ENCODE measurements at regions not wholly inside any gene's neighbourhood (a gene's known extent, or its start where the extent isn't known, plus 50 kb on each side); places are given as distances from the start of the nearest gene placed in this dataset.

GRCh38 chr9:95808011-95808410 lies 67.5 kb upstream of the ERCC6L2 start:
- no peak overlapping the region for H4K91ac ChIP-seq (ENCODE audit: low read depth, low read length, poor library complexity)
- no CpG with 5 or more reads among the region's 3 CpGs for WGBS, 2 donors (ENCODE audit: extremely low coverage in 2 of 2, insufficient read length in 2 of 2, insufficient replicate concordance in 1 of 2)
- H2BK15ac ChIP-seq (ENCODE audit: low read length), result no peak overlapping the region

GRCh38 chr9:95807326-95807947 lies 68.1 kb upstream of the ERCC6L2 start:
- Histone ChIP-seq H2AFZ (ENCODE audit: low read length) (no peak overlapping the region), H3K27ac (replicated peaks; ENCODE audit: low read length) (no peak overlapping the region)
- no peak for DNase-seq (ENCODE audit: low spot score)

More at GRCh38 chr9:95808011-95808410, 67.5 kb upstream of the ERCC6L2 start:
- Histone ChIP-seq H3K79me1 (ENCODE audit: low read depth, low read length) (no peaks in the 10 kb centered on the region), H3K4me1 (ENCODE audit: control insufficient read depth in 2 of 2, insufficient read depth in 1 of 2, low read depth in 1 of 2, low read length in 2 of 2) (no peaks in the 10 kb centered on the region), H2AFZ (ENCODE audit: low read length) (no peak overlapping the region), H2BK12ac (ENCODE audit: low read length) (no peak overlapping the region), H3K4ac (ENCODE audit: low read length) (no peak overlapping the region), H3K36me3 (replicated peaks in 1 of 2; ENCODE audit: control insufficient read depth in 2 of 2, insufficient read depth in 2 of 2, low read length in 2 of 2) (no peaks in the 10 kb centered on the region), H3K27ac (replicated peaks; ENCODE audit: low read length) (no peak overlapping the region), H2BK5ac (ENCODE audit: low read length) (no peak overlapping the region), H2AK5ac (ENCODE audit: low read depth, low read length) (no peak overlapping the region), H2BK120ac (ENCODE audit: low read depth, low read length) (no peak overlapping the region), H4K8ac (ENCODE audit: low read depth, low read length) (no peak overlapping the region), H3K9ac (ENCODE audit: low read depth, low read length, poor library complexity) (no peak overlapping the region), H3K4me2 (ENCODE audit: insufficient read depth, low read length, poor library complexity, severe bottlenecking) (no peak overlapping the region), H3K14ac (ENCODE audit: low read length) (no peak overlapping the region), H3K18ac (ENCODE audit: low read length) (no peak overlapping the region), H3K23ac (ENCODE audit: low read depth, low read length, poor library complexity) (no peak overlapping the region), H3K9me3 (replicated peaks in 1 of 2; ENCODE audit: control insufficient read depth in 2 of 2, insufficient read depth in 1 of 2, low read depth in 1 of 2, low read length in 2 of 2) (peaks cover 0 to 1% of the 10 kb centered on the region in 2 donors), H3K27me3 (ENCODE audit: control insufficient read depth in 3 of 3, insufficient read depth in 3 of 3, low read depth in 1 of 3, low read length in 3 of 3) (no peaks in the 10 kb centered on the region), H3K4me3 (ENCODE audit: low read length in 2 of 2) (no peak overlapping the region)
- no peak for DNase-seq (ENCODE audit: low spot score)

GRCh38 chr9:95803197-95803596 lies 72.3 kb upstream of the ERCC6L2 start:
- H4K8ac ChIP-seq (ENCODE audit: low read depth, low read length), result no peak overlapping the region
- no peak overlapping the region for H3K14ac ChIP-seq (ENCODE audit: low read length)
- H2BK5ac ChIP-seq (ENCODE audit: low read length), result no peak overlapping the region
- no peak overlapping the region for H2BK15ac ChIP-seq (ENCODE audit: low read length)
- no peak overlapping the region for H3K4me2 ChIP-seq (ENCODE audit: insufficient read depth, low read length, poor library complexity, severe bottlenecking)
- no peaks in the 10 kb centered on the region for H3K27me3 ChIP-seq (ENCODE audit: control insufficient read depth in 3 of 3, insufficient read depth in 3 of 3, low read depth in 1 of 3, low read length in 3 of 3)
- no peak overlapping the region for H4K91ac ChIP-seq (ENCODE audit: low read depth, low read length, poor library complexity)
- no peaks in the 10 kb centered on the region for H3K4me1 ChIP-seq (ENCODE audit: control insufficient read depth in 2 of 2, insufficient read depth in 1 of 2, low read depth in 1 of 2, low read length in 2 of 2)
- H3K36me3 ChIP-seq (replicated peaks in 1 of 2; ENCODE audit: control insufficient read depth in 2 of 2, insufficient read depth in 2 of 2, low read length in 2 of 2), result no peaks in the 10 kb centered on the region
- H3K18ac ChIP-seq (ENCODE audit: low read length), result no peak overlapping the region
- H3K23ac ChIP-seq (ENCODE audit: low read depth, low read length, poor library complexity), result no peak overlapping the region
- H3K4ac ChIP-seq (ENCODE audit: low read length), result no peak overlapping the region
- H2BK12ac ChIP-seq (ENCODE audit: low read length), result no peak overlapping the region
- no peak overlapping the region for H3K9ac ChIP-seq (ENCODE audit: low read depth, low read length, poor library complexity)
- H3K27ac ChIP-seq (replicated peaks; ENCODE audit: low read length), result no peak overlapping the region
- H3K79me1 ChIP-seq (ENCODE audit: low read depth, low read length), result no peaks in the 10 kb centered on the region
- H2AK5ac ChIP-seq (ENCODE audit: low read depth, low read length), result no peak overlapping the region
- DNase-seq (ENCODE audit: low spot score), result no peak
- no CpG with 5 or more reads among the region's 4 CpGs for WGBS, 2 donors (ENCODE audit: extremely low coverage in 2 of 2, insufficient read length in 2 of 2, insufficient replicate concordance in 1 of 2)
- H3K9me3 ChIP-seq (replicated peaks in 1 of 2; ENCODE audit: control insufficient read depth in 2 of 2, insufficient read depth in 1 of 2, low read depth in 1 of 2, low read length in 2 of 2), result peaks cover 0 to 1% of the 10 kb centered on the region in 2 donors
- no peak overlapping the region for H2AFZ ChIP-seq (ENCODE audit: low read length)
- H3K4me3 ChIP-seq (ENCODE audit: low read length in 2 of 2), result no peak overlapping the region
- no peak overlapping the region for H2BK120ac ChIP-seq (ENCODE audit: low read depth, low read length)

More at GRCh38 chr9:95807326-95807947, 68.1 kb upstream of the ERCC6L2 start:
- H3K14ac ChIP-seq (ENCODE audit: low read length), result no peak overlapping the region
- H3K18ac ChIP-seq (ENCODE audit: low read length), result no peak overlapping the region
- no peaks in the 10 kb centered on the region for H3K4me1 ChIP-seq (ENCODE audit: control insufficient read depth in 2 of 2, insufficient read depth in 1 of 2, low read depth in 1 of 2, low read length in 2 of 2)
- H2BK120ac ChIP-seq (ENCODE audit: low read depth, low read length), result no peak overlapping the region
- H3K23ac ChIP-seq (ENCODE audit: low read depth, low read length, poor library complexity), result no peak overlapping the region
- no peak overlapping the region for H3K4me2 ChIP-seq (ENCODE audit: insufficient read depth, low read length, poor library complexity, severe bottlenecking)
- no peak overlapping the region for H3K4me3 ChIP-seq (ENCODE audit: low read length in 2 of 2)
- no peak overlapping the region for H2AK5ac ChIP-seq (ENCODE audit: low read depth, low read length)
- no peak overlapping the region for H3K4ac ChIP-seq (ENCODE audit: low read length)
- no peak overlapping the region for H2BK15ac ChIP-seq (ENCODE audit: low read length)
- H3K79me1 ChIP-seq (ENCODE audit: low read depth, low read length), result no peaks in the 10 kb centered on the region
- H3K9me3 ChIP-seq (replicated peaks in 1 of 2; ENCODE audit: control insufficient read depth in 2 of 2, insufficient read depth in 1 of 2, low read depth in 1 of 2, low read length in 2 of 2), result peaks cover 0 to 1% of the 10 kb centered on the region in 2 donors
- H3K9ac ChIP-seq (ENCODE audit: low read depth, low read length, poor library complexity), result no peak overlapping the region
- no peak overlapping the region for H4K91ac ChIP-seq (ENCODE audit: low read depth, low read length, poor library complexity)
- H3K36me3 ChIP-seq (replicated peaks in 1 of 2; ENCODE audit: control insufficient read depth in 2 of 2, insufficient read depth in 2 of 2, low read length in 2 of 2), result no peaks in the 10 kb centered on the region
- no peaks in the 10 kb centered on the region for H3K27me3 ChIP-seq (ENCODE audit: control insufficient read depth in 3 of 3, insufficient read depth in 3 of 3, low read depth in 1 of 3, low read length in 3 of 3)
- H4K8ac ChIP-seq (ENCODE audit: low read depth, low read length), result no peak overlapping the region
- no peak overlapping the region for H2BK12ac ChIP-seq (ENCODE audit: low read length)
- WGBS, 2 donors (ENCODE audit: extremely low coverage in 2 of 2, insufficient read length in 2 of 2, insufficient replicate concordance in 1 of 2), result no CpG with 5 or more reads among the region's 5 CpGs
- H2BK5ac ChIP-seq (ENCODE audit: low read length), result no peak overlapping the region

- no peak overlapping the region for H3K27ac ChIP-seq (replicated peaks; ENCODE audit: low read length)
- no peak overlapping the region for H2BK12ac ChIP-seq (ENCODE audit: low read length)
- no peaks in the 10 kb centered on the region for H3K79me1 ChIP-seq (ENCODE audit: low read depth, low read length)
- H3K23ac ChIP-seq (ENCODE audit: low read depth, low read length, poor library complexity), result no peak overlapping the region
- WGBS, 2 donors (ENCODE audit: extremely low coverage in 2 of 2, insufficient read length in 2 of 2, insufficient replicate concordance in 1 of 2), result no CpG with 5 or more reads among the region's 1 CpG
- H2BK120ac ChIP-seq (ENCODE audit: low read depth, low read length), result no peak overlapping the region
- no peak overlapping the region for H3K4ac ChIP-seq (ENCODE audit: low read length)
- H3K27me3 ChIP-seq (ENCODE audit: control insufficient read depth in 3 of 3, insufficient read depth in 3 of 3, low read depth in 1 of 3, low read length in 3 of 3), result no peaks in the 10 kb centered on the region
- H3K9ac ChIP-seq (ENCODE audit: low read depth, low read length, poor library complexity), result no peak overlapping the region
- no peak overlapping the region for H2BK15ac ChIP-seq (ENCODE audit: low read length)
- H3K4me3 ChIP-seq (ENCODE audit: low read length in 2 of 2), result no peak overlapping the region
- H2BK5ac ChIP-seq (ENCODE audit: low read length), result no peak overlapping the region
- H3K9me3 ChIP-seq (replicated peaks in 1 of 2; ENCODE audit: control insufficient read depth in 2 of 2, insufficient read depth in 1 of 2, low read depth in 1 of 2, low read length in 2 of 2), result no peaks in the 10 kb centered on the region
- H3K18ac ChIP-seq (ENCODE audit: low read length), result no peak overlapping the region
- no peak overlapping the region for H2AFZ ChIP-seq (ENCODE audit: low read length)
- H3K4me2 ChIP-seq (ENCODE audit: insufficient read depth, low read length, poor library complexity, severe bottlenecking), result no peak overlapping the region
- H2AK5ac ChIP-seq (ENCODE audit: low read depth, low read length), result no peak overlapping the region
- no peaks in the 10 kb centered on the region for H3K4me1 ChIP-seq (ENCODE audit: control insufficient read depth in 2 of 2, insufficient read depth in 1 of 2, low read depth in 1 of 2, low read length in 2 of 2)
- no peak overlapping the region for H4K8ac ChIP-seq (ENCODE audit: low read depth, low read length)
- no peak for DNase-seq (ENCODE audit: low spot score)
- H3K14ac ChIP-seq (ENCODE audit: low read length), result no peak overlapping the region
- H4K91ac ChIP-seq (ENCODE audit: low read depth, low read length, poor library complexity), result no peak overlapping the region
- H3K36me3 ChIP-seq (replicated peaks in 1 of 2; ENCODE audit: control insufficient read depth in 2 of 2, insufficient read depth in 2 of 2, low read length in 2 of 2), result no peaks in the 10 kb centered on the region
These were observed 73.7 kb upstream of the ERCC6L2 start for GRCh38 chr9:95801797-95802196.
